Lower leg skin (tissue), 3 donors: ENCODE measurements at regions not wholly inside any gene's neighbourhood (a gene's known extent, or its start where the extent isn't known, plus 50 kb on each side); places are given as distances from the start of the nearest gene placed in this dataset.

ENCODE experiments used
- POLR2A ChIP-seq, 2 donors: fragments of 450-650 bp; IDR thresholded peaks; one replicate each; pipeline ENCODE4 v1.6.1; 2016 to 2017; ENCODE audit warnings: antibody characterized with exemption in 2 of 2, mild to moderate bottlenecking in 1 of 2, moderate library complexity in 1 of 2
- TF ChIP-seq, protein P1 (sequence below), 3 donors: fragments of 450-650 bp; IDR thresholded peaks; one replicate each; pipeline ENCODE4 v1.5.1; 2016; ENCODE audit warnings: antibody characterized with exemption in 3 of 3, mild to moderate bottlenecking in 3 of 3, moderate library complexity in 2 of 3

DNA sequence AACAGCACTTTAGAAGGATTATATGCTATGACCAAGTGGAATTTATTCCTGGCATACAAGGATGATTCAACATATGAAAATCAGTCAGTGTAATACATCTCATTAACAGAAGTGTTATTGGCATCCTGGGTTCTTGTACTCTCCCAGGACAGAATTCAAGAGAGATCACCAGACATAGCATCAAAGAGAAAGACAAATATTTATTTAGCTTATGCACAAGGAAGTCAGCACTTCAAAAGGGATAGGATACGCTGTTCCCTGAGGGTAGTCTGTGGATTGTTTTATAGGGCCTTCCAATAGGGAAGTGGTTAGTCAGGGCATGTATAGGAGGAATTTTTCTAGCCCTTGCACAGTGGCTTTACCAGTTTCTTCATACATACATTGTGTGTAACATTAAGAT, 1238.0 kb downstream of the PCDH17 start:
- TF ChIP-seq, protein P1, sequence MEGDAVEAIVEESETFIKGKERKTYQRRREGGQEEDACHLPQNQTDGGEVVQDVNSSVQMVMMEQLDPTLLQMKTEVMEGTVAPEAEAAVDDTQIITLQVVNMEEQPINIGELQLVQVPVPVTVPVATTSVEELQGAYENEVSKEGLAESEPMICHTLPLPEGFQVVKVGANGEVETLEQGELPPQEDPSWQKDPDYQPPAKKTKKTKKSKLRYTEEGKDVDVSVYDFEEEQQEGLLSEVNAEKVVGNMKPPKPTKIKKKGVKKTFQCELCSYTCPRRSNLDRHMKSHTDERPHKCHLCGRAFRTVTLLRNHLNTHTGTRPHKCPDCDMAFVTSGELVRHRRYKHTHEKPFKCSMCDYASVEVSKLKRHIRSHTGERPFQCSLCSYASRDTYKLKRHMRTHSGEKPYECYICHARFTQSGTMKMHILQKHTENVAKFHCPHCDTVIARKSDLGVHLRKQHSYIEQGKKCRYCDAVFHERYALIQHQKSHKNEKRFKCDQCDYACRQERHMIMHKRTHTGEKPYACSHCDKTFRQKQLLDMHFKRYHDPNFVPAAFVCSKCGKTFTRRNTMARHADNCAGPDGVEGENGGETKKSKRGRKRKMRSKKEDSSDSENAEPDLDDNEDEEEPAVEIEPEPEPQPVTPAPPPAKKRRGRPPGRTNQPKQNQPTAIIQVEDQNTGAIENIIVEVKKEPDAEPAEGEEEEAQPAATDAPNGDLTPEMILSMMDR (IDR thresholded peaks at IDR 0.05) = no peak
- no peak for TF ChIP-seq POLR2A (IDR thresholded peaks at IDR 0.05)
